GM12801 (cell line): ENCODE measurements at regions not wholly inside any gene's neighbourhood (a gene's known extent, or its start where the extent isn't known, plus 50 kb on each side); places are given as distances from the start of the nearest gene placed in this dataset.

Source experiments
- TF ChIP-seq, protein P1 (sequence below): IDR thresholded peaks from one replicate; pipeline ENCODE4 v1.5.1; 2011; ENCODE audit warnings: control low read depth; ENCODE audit not compliant: insufficient read length; ENCODE audit errors: extremely low read depth

DNA sequence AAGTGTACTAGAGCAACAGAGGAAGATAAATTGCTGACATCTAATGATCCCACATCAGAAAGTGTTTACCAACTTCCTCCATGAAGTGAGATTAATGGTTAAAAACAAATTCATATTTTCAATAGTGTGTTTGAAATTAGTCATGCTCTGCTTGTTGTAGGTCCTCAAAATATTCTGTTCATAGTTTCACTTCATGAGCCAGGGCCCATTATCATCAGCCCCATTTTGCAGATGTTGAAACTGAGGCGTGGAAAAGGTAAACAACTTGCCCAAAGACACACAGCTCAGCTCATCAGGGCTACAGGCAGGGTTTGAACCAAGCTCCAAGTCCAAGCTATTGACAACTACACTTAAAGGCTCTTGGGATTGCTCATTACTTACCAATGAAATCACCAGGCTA is 103.5 kb upstream of the PPARGC1A start:
- TF ChIP-seq, protein P1, sequence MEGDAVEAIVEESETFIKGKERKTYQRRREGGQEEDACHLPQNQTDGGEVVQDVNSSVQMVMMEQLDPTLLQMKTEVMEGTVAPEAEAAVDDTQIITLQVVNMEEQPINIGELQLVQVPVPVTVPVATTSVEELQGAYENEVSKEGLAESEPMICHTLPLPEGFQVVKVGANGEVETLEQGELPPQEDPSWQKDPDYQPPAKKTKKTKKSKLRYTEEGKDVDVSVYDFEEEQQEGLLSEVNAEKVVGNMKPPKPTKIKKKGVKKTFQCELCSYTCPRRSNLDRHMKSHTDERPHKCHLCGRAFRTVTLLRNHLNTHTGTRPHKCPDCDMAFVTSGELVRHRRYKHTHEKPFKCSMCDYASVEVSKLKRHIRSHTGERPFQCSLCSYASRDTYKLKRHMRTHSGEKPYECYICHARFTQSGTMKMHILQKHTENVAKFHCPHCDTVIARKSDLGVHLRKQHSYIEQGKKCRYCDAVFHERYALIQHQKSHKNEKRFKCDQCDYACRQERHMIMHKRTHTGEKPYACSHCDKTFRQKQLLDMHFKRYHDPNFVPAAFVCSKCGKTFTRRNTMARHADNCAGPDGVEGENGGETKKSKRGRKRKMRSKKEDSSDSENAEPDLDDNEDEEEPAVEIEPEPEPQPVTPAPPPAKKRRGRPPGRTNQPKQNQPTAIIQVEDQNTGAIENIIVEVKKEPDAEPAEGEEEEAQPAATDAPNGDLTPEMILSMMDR: no peak

DNA sequence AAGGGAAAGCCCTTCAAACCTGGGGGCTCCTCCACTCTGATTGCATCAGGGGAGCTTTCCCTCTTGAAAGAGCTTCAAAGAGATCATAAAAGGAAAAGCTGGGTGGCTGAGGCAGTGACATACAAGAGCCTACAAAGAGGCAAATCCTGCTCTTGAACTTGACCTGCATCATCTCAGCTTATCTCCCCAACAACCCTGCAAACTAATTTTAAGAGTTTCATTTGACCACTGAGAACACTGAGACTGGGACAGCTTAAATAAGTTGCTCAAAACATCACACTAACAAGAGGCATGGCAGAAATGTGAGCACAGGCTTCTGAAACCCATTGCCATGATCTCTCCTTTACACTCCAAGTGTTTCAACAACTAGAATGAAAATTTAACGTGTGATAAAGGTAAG is 101.6 kb upstream of the PPARGC1A start:
- TF ChIP-seq, protein P1: no peak

DNA sequence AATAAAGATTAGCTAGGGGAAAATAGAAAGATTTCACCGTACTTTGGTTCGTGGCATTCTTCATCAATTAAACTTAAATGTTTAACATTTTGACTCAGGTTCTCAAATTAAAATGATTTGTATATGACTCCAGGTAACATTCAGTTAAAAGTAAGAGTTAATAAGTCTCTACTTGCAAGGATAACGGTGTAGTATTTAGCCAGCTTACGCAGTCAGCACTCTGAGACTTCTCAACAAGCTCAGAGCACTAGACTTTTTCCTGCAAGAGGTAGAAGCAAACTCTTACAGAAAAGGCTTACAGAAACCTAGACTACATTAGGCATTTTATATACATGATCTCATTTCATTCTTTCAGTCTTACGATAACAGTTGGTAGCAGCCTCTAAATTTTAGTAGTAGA is 96.4 kb upstream of the PPARGC1A start:
- TF ChIP-seq, protein P1: no peak

DNA sequence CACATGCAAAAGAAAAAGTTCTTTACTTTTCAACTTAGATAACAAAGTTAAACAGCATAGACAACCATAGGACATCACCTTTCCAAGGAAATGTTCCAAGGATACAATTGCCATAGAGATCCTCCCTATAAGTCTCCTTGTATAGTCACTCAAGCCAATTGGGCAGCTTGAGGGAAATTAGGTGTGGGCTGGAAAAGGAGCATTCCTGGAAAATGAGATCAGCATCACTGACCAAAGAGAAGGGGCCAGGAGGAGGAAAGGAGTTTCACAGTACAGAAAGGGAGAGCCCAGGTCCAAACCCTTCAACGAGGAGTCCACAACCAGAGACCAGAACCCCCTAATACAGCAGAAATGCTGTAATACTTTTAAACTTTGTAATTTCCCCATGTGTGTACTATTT is 91.5 kb upstream of the PPARGC1A start:
- TF ChIP-seq, protein P1: no peak

DNA sequence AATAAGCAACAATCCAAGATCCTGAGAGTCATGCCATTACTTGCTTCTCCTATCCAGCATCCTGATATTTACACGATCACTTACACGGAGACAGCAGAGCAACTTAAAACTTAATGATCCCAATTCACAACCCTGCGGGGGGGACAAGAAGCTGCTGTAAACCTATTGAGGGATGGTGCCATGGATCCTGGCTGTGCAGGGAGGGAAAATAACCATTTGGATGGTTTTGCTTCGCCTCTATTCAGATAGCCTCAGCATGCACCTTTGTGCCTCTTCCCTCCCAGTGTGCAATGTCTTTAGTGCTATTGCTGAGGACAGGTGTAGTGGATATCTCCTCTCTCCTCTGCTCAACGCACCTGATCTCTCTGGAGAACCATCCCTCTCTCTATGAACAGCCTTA is 89.7 kb upstream of the PPARGC1A start:
- TF ChIP-seq, protein P1: no peak

DNA sequence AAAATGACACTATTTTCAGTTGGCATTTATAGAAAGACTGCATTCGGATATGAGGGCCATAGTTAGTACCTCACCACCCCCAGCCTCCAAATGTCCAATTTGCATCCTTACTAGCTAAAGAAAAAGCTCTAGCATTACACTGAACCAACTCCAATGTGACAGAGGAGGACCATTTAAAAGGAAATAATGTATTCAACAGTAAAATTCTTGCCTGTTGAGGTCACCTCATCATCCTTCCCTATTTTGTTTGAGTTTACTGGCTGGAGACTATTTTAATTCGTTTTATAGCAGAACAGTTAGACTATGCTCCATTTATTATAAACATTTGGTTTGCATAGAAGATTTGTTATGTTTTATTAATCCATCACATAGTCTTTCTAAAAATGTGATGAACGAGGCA is 88.2 kb upstream of the PPARGC1A start:
- TF ChIP-seq, protein P1: no peak

DNA sequence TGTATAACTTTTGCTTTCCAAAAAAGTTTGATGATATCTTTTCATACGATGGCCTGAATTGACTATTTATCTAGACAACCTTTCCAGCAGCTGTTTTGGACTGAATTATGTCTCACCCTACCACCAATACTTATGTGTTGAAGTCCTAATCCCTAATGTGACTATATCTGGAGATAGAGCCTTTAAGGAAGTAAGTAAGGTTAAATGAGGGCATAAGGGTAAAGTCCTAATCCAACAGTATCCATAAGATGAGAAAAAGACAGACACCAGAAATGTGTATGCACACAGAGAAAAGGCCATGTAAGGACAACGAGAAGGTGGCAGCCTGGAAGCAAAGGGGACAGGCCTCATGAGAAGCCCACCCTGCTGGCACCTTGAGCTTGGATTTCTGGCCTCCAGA is 86.6 kb upstream of the PPARGC1A start:
- TF ChIP-seq, protein P1: no peak
